K562 (cell line): ENCODE measurements at regions not wholly inside any gene's neighbourhood (a gene's known extent, or its start where the extent isn't known, plus 50 kb on each side); places are given as distances from the start of the nearest gene placed in this dataset.

Source experiments
- ATAC-seq: fragments of 200-7000 bp; cut with Tn5 transposase; 3 replicates; pipeline ENCODE4 v1.9.1; 2020; ENCODE audit warnings: moderate library complexity
- BruUV-seq: library from RNA; stranded (reverse); fragments of 400-500 nt; replicated peaks from 2 replicates; lab custom pipeline; 2021; lab: Mats Ljungman, UMichigan
- CTCF ChIA-PET: fragments of 300-600 bp; formaldehyde crosslinking; extraction: SDS; loops from one replicate; lab custom pipeline; 2021; ENCODE audit warnings: low intra/inter-chr PET ratio; lab: Yijun Ruan, JAX
- POLR2A ChIA-PET: fragments of 300-600, 350-650 bp; sonication (Branson Sonifier 250); formaldehyde crosslinking; extraction: SDS; loops from one replicate; lab custom pipeline; 2021; ENCODE audit warnings: antibody characterized with exemption, inconsistent platforms; lab: Yijun Ruan, JAX
- DNase-seq, 4 experiments: peaks; one replicate each; pipeline versions ENCODE4 v3.0.0 to v3.0.0-alpha.2; 2011 to 2018; ENCODE audit warnings: low spot score in 3 of 4, mixed read lengths in 3 of 4; ENCODE audit errors: extremely low read depth in 1 of 4
- FAIRE-seq: peaks from 2 replicates; lab custom pipeline; 2011; peaks lifted over from hg19 to GRCh38; lab: Jason Lieb, UNC
- H2AFZ ChIP-seq: 2 replicates; pipeline ENCODE4 v1.6.0; 2011; ENCODE audit warnings: low read depth, low read length, control low read depth, inconsistent platforms
- H3K27ac ChIP-seq: fragments of 200-600 bp; 3 replicates; pipeline ENCODE4 v1.8.0; 2011; ENCODE audit warnings: low read depth, mild to moderate bottlenecking, control low read depth, inconsistent platforms, low read length, moderate library complexity, mixed read lengths; ENCODE audit errors: extremely low read depth
- H3K27me3 ChIP-seq, 2 experiments: fragments of 300-600 bp in 1 of 2; 2 replicates in 1 of 2; 3 replicates in 1 of 2; pipeline versions ENCODE4 v1.6.0 to v1.8.0; 2011; ENCODE audit warnings: inconsistent platforms in 2 of 2, low read length in 2 of 2, mild to moderate bottlenecking in 1 of 2, mixed read lengths in 1 of 2, moderate library complexity in 1 of 2; ENCODE audit not compliant: control insufficient read depth in 2 of 2, insufficient read depth in 2 of 2
- H3K36me3 ChIP-seq: fragments of 300-600 bp; 3 replicates; pipeline ENCODE4 v1.8.0; 2011; ENCODE audit warnings: mild to moderate bottlenecking, low read length, inconsistent platforms; ENCODE audit not compliant: control insufficient read depth, insufficient read depth
- H3K4me1 ChIP-seq, 2 experiments: fragments of 200-600 bp in 1 of 2; replicated peaks in 1 of 2; 2 replicates in 1 of 2; 3 replicates in 1 of 2; pipeline versions ENCODE4 v1.5.1 to v1.8.0; 2011; ENCODE audit warnings: inconsistent platforms in 2 of 2, low read length in 2 of 2, mild to moderate bottlenecking in 1 of 2, mixed read lengths in 1 of 2, moderate library complexity in 1 of 2; ENCODE audit not compliant: control insufficient read depth in 2 of 2, insufficient read depth in 2 of 2
- H3K4me2 ChIP-seq: 2 replicates; pipeline ENCODE4 v1.6.1; 2011; ENCODE audit warnings: low read length, control low read depth, inconsistent platforms, mixed read lengths; ENCODE audit not compliant: insufficient read depth
- H3K4me3 ChIP-seq: fragments of 200-600 bp; sonication (generic), shearing (Covaris generic); 2 replicates; pipeline ENCODE4 v1.5.1; 2016; ENCODE audit warnings: control low read depth, inconsistent platforms
- H3K79me2 ChIP-seq: fragments of 200-600 bp; 3 replicates; pipeline ENCODE4 v1.8.0; 2011; ENCODE audit warnings: low read length, inconsistent platforms; ENCODE audit not compliant: control insufficient read depth, insufficient read depth
- H3K9ac ChIP-seq, 2 experiments: 2 replicates each; pipeline versions ENCODE4 v1.6.0 to v1.6.1; 2011; ENCODE audit warnings: low read depth in 2 of 2, low read length in 2 of 2, control low read depth in 1 of 2, inconsistent platforms in 1 of 2, mild to moderate bottlenecking in 1 of 2, mixed read lengths in 1 of 2; ENCODE audit not compliant: insufficient read depth in 1 of 2
- H3K9me1 ChIP-seq: one replicate; pipeline ENCODE4 v1.6.0; 2011; ENCODE audit warnings: inconsistent platforms, mild to moderate bottlenecking, low read length, moderate library complexity; ENCODE audit not compliant: control insufficient read depth, insufficient read depth
- H3K9me3 ChIP-seq: replicated peaks from 2 replicates; pipeline ENCODE4 v1.5.1; 2011; ENCODE audit warnings: low read depth, low read length, inconsistent platforms; ENCODE audit not compliant: control insufficient read depth, insufficient read depth
- H4K20me1 ChIP-seq: replicated peaks from 2 replicates; pipeline ENCODE4 v1.6.1; 2011; ENCODE audit warnings: low read length, inconsistent platforms, mixed read lengths; ENCODE audit not compliant: control insufficient read depth, insufficient read depth
- BMI1 ChIP-seq: fragments of 150-350 bp; IDR thresholded peaks from 2 replicates; pipeline ENCODE4 v1.6.1; 2014; ENCODE audit warnings: low read length
- C11orf30 ChIP-seq: fragments of 450-650 bp; IDR thresholded peaks from 2 replicates; pipeline ENCODE4 v1.6.1; 2016; ENCODE audit warnings: low read depth, mild to moderate bottlenecking
- CBFB ChIP-seq: sonication (generic); formaldehyde crosslinking; IDR thresholded peaks from 2 replicates; pipeline ENCODE4 v1.4.0; 2020; ENCODE audit warnings: mild to moderate bottlenecking, missing genetic modification reagents
- CHD4 ChIP-seq: fragments of 200-600 bp; sonication (generic); IDR thresholded peaks from 3 replicates; pipeline ENCODE4 v1.6.1; 2012; ENCODE audit warnings: low read depth, mild to moderate bottlenecking, mixed read lengths, low read length, inconsistent platforms; ENCODE audit not compliant: insufficient read depth, insufficient replicate concordance, poor library complexity, severe bottlenecking
- DIDO1 ChIP-seq: fragments of 450-650 bp; IDR thresholded peaks from 2 replicates; pipeline ENCODE4 v1.6.1; 2016; ENCODE audit warnings: low read depth, missing biosample characterization, missing genetic modification characterization
- FOS ChIP-seq: IDR thresholded peaks from 3 replicates; pipeline ENCODE4 v1.6.1; 2011; ENCODE audit not compliant: insufficient read length; ENCODE audit errors: extremely low read depth
- MAX ChIP-seq: sonication (generic); formaldehyde crosslinking; IDR thresholded peaks from 2 replicates; pipeline ENCODE4 v1.9.0; 2022; ENCODE audit warnings: mild to moderate bottlenecking, missing genetic modification reagents
- MXI1 ChIP-seq: IDR thresholded peaks from 2 replicates; pipeline ENCODE4 v1.6.1; 2011; ENCODE audit warnings: low read depth, mild to moderate bottlenecking, improper control_type of control experiment, low read length
- NFE2L1 ChIP-seq: fragments of 450-650 bp; IDR thresholded peaks from 2 replicates; pipeline ENCODE4 v1.6.1; 2016; ENCODE audit warnings: missing genetic modification characterization, low read depth, mild to moderate bottlenecking, missing compliant biosample characterization, moderate library complexity, borderline replicate concordance
- TAF1 ChIP-seq: IDR thresholded peaks from 2 replicates; pipeline ENCODE4 v1.6.1; 2011; ENCODE audit warnings: mild to moderate bottlenecking, low read length, moderate library complexity; ENCODE audit not compliant: insufficient read depth, control insufficient read depth, severe bottlenecking; ENCODE audit errors: extremely low read depth
- TARDBP ChIP-seq: fragments of 450-650 bp; IDR thresholded peaks from 2 replicates; pipeline ENCODE4 v1.6.1; 2016
- ZNF146 ChIP-seq: IDR thresholded peaks from one replicate; pipeline ENCODE4 v1.6.1; 2018; ENCODE audit warnings: missing compliant biosample characterization; ENCODE audit not compliant: unreplicated experiment
- WGBS: fragments of 100-300 bp; shearing (Covaris generic); methylation state at CpG from one replicate; pipeline ENCODE4 v1.1.6; 2016; ENCODE audit warnings: low coverage, mixed read lengths; ENCODE audit not compliant: insufficient coverage; ENCODE audit errors: missing lambda C conversion rate; 5-methylcytosine and 5-hydroxymethylcytosine counted together
- in situ Hi-C: fragments of 300-500 bp; cut with MboI; formaldehyde crosslinking; loops from 4 replicates; pipeline ENCODE4 v1.15.0; 2018; ENCODE audit warnings: inconsistent platforms, mixed read lengths
- intact Hi-C: fragments of 100-400 bp; cut with micrococcal nuclease; formaldehyde crosslinking; loops from 2 replicates; pipeline ENCODE4 v1.14.2; 2022
- TF ChIP-seq, protein P1 (sequence below): fragments of 250-450 bp; sonication (Bioruptor Pico); IDR thresholded peaks from 2 replicates; pipeline ENCODE4 v1.5.0; 2021; ENCODE audit warnings: mild to moderate bottlenecking, borderline replicate concordance

DNA sequence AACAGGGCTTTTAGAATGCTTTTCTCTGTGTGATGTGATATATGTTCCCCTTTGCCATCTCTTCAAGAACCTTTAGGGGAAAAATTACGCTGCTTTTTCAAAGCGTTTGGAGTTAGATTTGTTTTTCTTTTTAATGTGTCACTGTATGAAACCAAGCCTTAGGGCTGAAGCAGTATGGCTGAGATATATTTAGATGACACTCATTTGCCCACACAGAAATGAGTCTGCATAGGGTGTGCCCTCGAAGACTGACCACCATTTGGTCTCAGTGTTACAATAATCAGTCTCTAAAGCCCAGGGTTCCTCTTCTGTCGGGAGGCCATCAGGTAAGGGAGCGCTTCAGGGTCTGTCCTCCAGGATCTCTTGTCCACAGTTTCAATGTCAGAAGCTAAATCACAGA is 213.0 kb upstream of the NCAM1 start:
- TF ChIP-seq BMI1 (no peak), DIDO1 (tag) (no peak), C11orf30 (no peak), MXI1 (no peak), CBFB (CRISPR knock-in tag) (no peak), FOS (no peak), TAF1 (no peak), MAX (CRISPR knock-in tag) (no peak), NFE2L1 (tag) (no peak), CHD4 (no peak), TARDBP (no peak), ZNF146 (CRISPR knock-in tag) (no peak)
- TF ChIP-seq, protein P1, sequence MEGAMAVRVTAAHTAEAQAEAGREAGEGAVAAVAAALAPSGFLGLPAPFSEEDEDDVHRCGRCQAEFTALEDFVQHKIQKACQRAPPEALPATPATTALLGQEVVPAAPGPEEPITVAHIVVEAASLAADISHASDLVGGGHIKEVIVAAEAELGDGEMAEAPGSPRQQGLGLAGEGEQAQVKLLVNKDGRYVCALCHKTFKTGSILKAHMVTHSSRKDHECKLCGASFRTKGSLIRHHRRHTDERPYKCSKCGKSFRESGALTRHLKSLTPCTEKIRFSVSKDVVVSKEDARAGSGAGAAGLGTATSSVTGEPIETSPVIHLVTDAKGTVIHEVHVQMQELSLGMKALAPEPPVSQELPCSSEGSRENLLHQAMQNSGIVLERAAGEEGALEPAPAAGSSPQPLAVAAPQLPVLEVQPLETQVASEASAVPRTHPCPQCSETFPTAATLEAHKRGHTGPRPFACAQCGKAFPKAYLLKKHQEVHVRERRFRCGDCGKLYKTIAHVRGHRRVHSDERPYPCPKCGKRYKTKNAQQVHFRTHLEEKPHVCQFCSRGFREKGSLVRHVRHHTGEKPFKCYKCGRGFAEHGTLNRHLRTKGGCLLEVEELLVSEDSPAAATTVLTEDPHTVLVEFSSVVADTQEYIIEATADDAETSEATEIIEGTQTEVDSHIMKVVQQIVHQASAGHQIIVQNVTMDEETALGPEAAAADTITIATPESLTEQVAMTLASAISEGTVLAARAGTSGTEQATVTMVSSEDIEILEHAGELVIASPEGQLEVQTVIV = no peak
- ATAC-seq = no peak
- Histone ChIP-seq H3K9me1 (no peaks in the 10 kb centered on the region), H3K27me3 (peaks cover 0 to 43% of the 10 kb centered on the region in 2 experiments; a peak in 2 of 5 replicates), H3K9me3 (no peaks in the 10 kb centered on the region), H4K20me1 (no peaks in the 10 kb centered on the region), H3K9ac (no peak overlapping the region), H3K4me2 (no peak overlapping the region), H3K27ac (no peak overlapping the region), H2AFZ (no peak overlapping the region), H3K4me1 (no peaks in the 10 kb centered on the region), H3K36me3 (no peaks in the 10 kb centered on the region), H3K4me3 (no peak overlapping the region), H3K79me2 (no peaks in the 10 kb centered on the region)
- FAIRE-seq = no peak
- ChIA-PET CTCF (no interaction called here), POLR2A (no interaction called here)
- intact Hi-C loops (no loop called here), in situ Hi-C loops (no loop called here)
- no TSS peak for BruUV-seq
- 0% methylated on average over 5 of the region's 5 CpGs for WGBS
- DNase-seq = no peak
